ENCODE measurements at regions not wholly inside any gene's neighbourhood (a gene's known extent, or its start where the extent isn't known, plus 50 kb on each side); places are given as distances from the start of the nearest gene placed in this dataset.
"Not testable (repeated sequence)": the region's sequence is repeated elsewhere in the genome, so short reads cannot be mapped to it uniquely, and the experiment has no call there.

DNA sequence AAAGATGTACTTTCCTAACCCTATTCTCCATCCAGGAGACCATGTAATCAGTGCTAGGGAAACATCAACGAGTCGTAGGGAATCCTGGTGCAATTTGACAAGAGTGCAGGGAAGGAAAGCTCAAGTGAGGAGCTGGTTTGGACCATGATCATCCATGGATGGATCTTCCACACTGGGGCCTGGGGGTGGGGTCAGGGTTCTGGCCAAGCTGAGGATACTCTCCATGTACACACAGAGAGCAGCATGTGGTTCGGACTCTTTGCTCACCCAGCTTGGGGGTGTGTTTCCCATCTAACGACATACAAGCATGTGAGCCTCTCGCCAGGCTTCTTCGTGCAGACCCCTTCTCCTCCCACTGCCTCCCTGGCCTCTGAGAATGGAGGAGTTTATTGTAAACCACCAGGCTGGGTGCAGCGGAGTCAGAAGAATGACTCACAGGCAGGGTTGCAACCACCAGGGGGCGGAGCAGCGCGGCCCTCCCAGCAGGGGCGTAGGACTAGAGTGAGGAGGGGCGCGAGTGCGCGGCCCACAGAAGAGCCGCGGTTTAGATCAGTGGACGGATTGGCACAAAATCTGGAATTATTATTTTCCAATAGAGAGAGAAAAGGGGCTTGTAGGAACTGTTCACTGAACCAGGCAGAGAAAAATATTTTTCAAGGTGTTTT is 530.0 kb upstream of the B3GAT1 start:
- TF ChIP-seq TSHZ2, OSR1 (CRISPR knock-in tag; IDR thresholded peaks at IDR 0.05): not testable (repeated sequence)
